NB4 (cell line): ENCODE measurements at regions not wholly inside any gene's neighbourhood (a gene's known extent, or its start where the extent isn't known, plus 50 kb on each side); places are given as distances from the start of the nearest gene placed in this dataset.
A peak's percentile ranks its signal among the peaks of the same experiment; 100 is the strongest.

Source experiments
- DNase-seq: peaks from one replicate; pipeline ENCODE4 v3.0.0; 2010; ENCODE audit warnings: low read depth
- H3K4me3 ChIP-seq: one replicate; pipeline ENCODE4 v1.5.1; 2011; ENCODE audit warnings: mild to moderate bottlenecking, low read depth, low read length, moderate library complexity
- CTCF ChIP-seq: IDR thresholded peaks from one replicate; pipeline ENCODE4 v1.5.1; 2012; ENCODE audit warnings: low read depth, low read length
- MAX ChIP-seq: IDR thresholded peaks from 2 replicates; pipeline ENCODE4 v1.6.1; 2011; ENCODE audit warnings: low read depth, low read length
- MYC ChIP-seq: IDR thresholded peaks from 2 replicates; pipeline ENCODE4 v1.6.1; 2011; ENCODE audit warnings: low read depth, low read length
- POLR2A ChIP-seq: IDR thresholded peaks from 2 replicates; pipeline ENCODE4 v1.6.1; 2011; ENCODE audit warnings: mild to moderate bottlenecking; ENCODE audit not compliant: insufficient read length; ENCODE audit errors: extremely low read depth

- no peak overlapping the region for H3K4me3 ChIP-seq
- TF ChIP-seq MYC, result no peak
- TF ChIP-seq MAX, result no peak
- TF ChIP-seq POLR2A, result no peak
- no peak for TF ChIP-seq CTCF
- no peak for DNase-seq
Observed at GRCh38 chr6:66435321-66435720, 728.3 kb upstream of the EYS start.

- no peak overlapping the region for H3K4me3 ChIP-seq
- DNase-seq, result no peak
- TF ChIP-seq CTCF (no peak), MYC (no peak), MAX (no peak), POLR2A (no peak)
Observed at GRCh38 chr6:66429210-66429609, 722.2 kb upstream of the EYS start.

- no peak overlapping the region for H3K4me3 ChIP-seq
- no peak for TF ChIP-seq CTCF
- no peak for DNase-seq
Observed at GRCh38 chr6:66423047-66423446, 716.0 kb upstream of the EYS start.

GRCh38 chr6:66421570-66421969 lies 714.5 kb upstream of the EYS start:
- H3K4me3 ChIP-seq, result no peak overlapping the region
- DNase-seq, result peak; percentile 15
- no peak for TF ChIP-seq POLR2A
- TF ChIP-seq CTCF, result no peak
- TF ChIP-seq MAX, result no peak
- no peak for TF ChIP-seq MYC

GRCh38 chr6:66418906-66419305 lies 711.9 kb upstream of the EYS start:
- no peak overlapping the region for H3K4me3 ChIP-seq
- no peak for DNase-seq
- TF ChIP-seq MAX (no peak), POLR2A (no peak), MYC (no peak), CTCF (no peak)

GRCh38 chr6:66403966-66404365 lies 696.9 kb upstream of the EYS start:
- H3K4me3 ChIP-seq, result no peak overlapping the region
- TF ChIP-seq MAX, result no peak
- no peak for TF ChIP-seq CTCF
- no peak for TF ChIP-seq MYC
- TF ChIP-seq POLR2A, result no peak
- DNase-seq, result no peak
